SU-DHL-6 (cell line): ENCODE measurements at regions not wholly inside any gene's neighbourhood (a gene's known extent, or its start where the extent isn't known, plus 50 kb on each side); places are given as distances from the start of the nearest gene placed in this dataset.

Experiments used
- H2AFZ ChIP-seq: fragments of 200-600 bp; sonication (generic); 2 replicates; pipeline ENCODE4 v1.6.1; 2014; ENCODE audit warnings: low read depth, mild to moderate bottlenecking, moderate library complexity, mixed read lengths, antibody characterized with exemption, low read length; ENCODE audit not compliant: severe bottlenecking
- H3F3A ChIP-seq: fragments of 200-600 bp; shearing (Covaris generic); 2 replicates; pipeline ENCODE4 v1.6.0; 2016; ENCODE audit warnings: antibody characterized with exemption, mild to moderate bottlenecking; ENCODE audit not compliant: insufficient read depth
- H3K27ac ChIP-seq: fragments of 200-600 bp; sonication (generic); 2 replicates; pipeline ENCODE4 v1.5.1; 2016; ENCODE audit warnings: low read depth, mild to moderate bottlenecking, low read length, moderate library complexity, mixed read lengths
- H3K27me3 ChIP-seq: fragments of 200-600 bp; sonication (generic), shearing (Covaris generic); 2 replicates; pipeline ENCODE4 v1.6.0; 2014; ENCODE audit warnings: mild to moderate bottlenecking, low read length
- H3K36me3 ChIP-seq: fragments of 200-600 bp; sonication (generic); 2 replicates; pipeline ENCODE4 v1.6.1; 2014; ENCODE audit warnings: mild to moderate bottlenecking, low read length, mixed read lengths
- H3K4me2 ChIP-seq: fragments of 300-600, 200-600 bp; shearing (Covaris generic), sonication (generic); 2 replicates; pipeline ENCODE4 v1.6.0; 2014; ENCODE audit warnings: low read length, low read depth, mild to moderate bottlenecking; ENCODE audit not compliant: poor library complexity, severe bottlenecking
- H3K4me3 ChIP-seq: fragments of 200-600 bp; sonication (generic); 2 replicates; pipeline ENCODE4 v1.5.1; 2014; ENCODE audit warnings: antibody characterized with exemption, low read length, mild to moderate bottlenecking, mixed read lengths; ENCODE audit not compliant: insufficient read depth, poor library complexity, severe bottlenecking
- H3K79me2 ChIP-seq: fragments of 200-600 bp; sonication (generic); 2 replicates; pipeline ENCODE4 v1.6.1; 2014; ENCODE audit warnings: mild to moderate bottlenecking, low read length, moderate library complexity; ENCODE audit not compliant: insufficient read depth
- H3K9ac ChIP-seq: fragments of 200-600 bp; sonication (generic); 2 replicates; pipeline ENCODE4 v1.7.0; 2014; ENCODE audit warnings: mild to moderate bottlenecking, low read length
- H3K9me2 ChIP-seq: fragments of 200-600 bp; sonication (generic); replicated peaks from 2 replicates; pipeline ENCODE4 v1.6.1; 2014; ENCODE audit warnings: low read length; ENCODE audit not compliant: insufficient read depth
- H3K9me3 ChIP-seq: fragments of 200-600 bp; sonication (generic); 2 replicates; pipeline ENCODE4 v1.6.1; 2014; ENCODE audit warnings: low read length, mixed read lengths; ENCODE audit not compliant: insufficient read depth
- H4K20me1 ChIP-seq: fragments of 200-600 bp; sonication (generic); 2 replicates; pipeline ENCODE4 v1.6.1; 2014; ENCODE audit warnings: low read depth, mild to moderate bottlenecking, antibody characterized with exemption, low read length, moderate library complexity, mixed read lengths
- EZH2phosphoT487 ChIP-seq: fragments of 200-600 bp; sonication (generic), shearing (Covaris generic); conservative IDR thresholded peaks from 2 replicates; pipeline ENCODE4 v1.6.1; 2018; ENCODE audit warnings: mild to moderate bottlenecking, antibody characterized with exemption, low read length, moderate library complexity, mixed read lengths
- TF ChIP-seq, protein P1 (sequence below): fragments of 200-600 bp; sonication (generic); IDR thresholded peaks from one replicate; pipeline ENCODE4 v1.5.1; 2017; ENCODE audit warnings: antibody characterized with exemption, mild to moderate bottlenecking, low read length, moderate library complexity; ENCODE audit not compliant: insufficient read depth, poor library complexity, severe bottlenecking

DNA sequence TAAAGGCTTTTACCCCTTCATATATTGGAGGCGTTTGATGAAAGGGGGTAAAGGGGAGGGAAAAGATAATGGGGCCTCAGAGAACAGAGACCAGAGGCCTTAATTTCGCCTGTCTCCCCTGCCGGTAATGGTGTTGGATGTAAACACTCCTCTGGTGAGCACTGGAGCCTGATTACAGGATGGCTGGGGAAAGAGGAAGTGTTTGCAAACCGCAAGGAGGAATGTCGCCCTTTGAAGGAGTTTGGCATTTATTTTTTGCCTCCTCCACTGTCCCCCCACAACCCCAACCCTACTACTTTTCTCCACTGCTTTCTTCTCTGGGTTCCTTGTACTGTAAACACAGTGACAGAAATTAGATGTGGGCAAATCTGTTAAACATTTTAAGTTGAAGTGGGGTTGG lies 211.9 kb upstream of the TBX3 start:
- Histone ChIP-seq H3K9me2 (no peaks in the 10 kb centered on the region), H2AFZ (no peak overlapping the region), H3K4me3 (no peak overlapping the region), H4K20me1 (no peaks in the 10 kb centered on the region), H3K9me3 (no peaks in the 10 kb centered on the region), H3K4me2 (no peak overlapping the region), H3K9ac (no peak overlapping the region), H3F3A (no peaks in the 10 kb centered on the region), H3K27ac (no peak overlapping the region), H3K36me3 (no peaks in the 10 kb centered on the region), H3K27me3 (no peaks in the 10 kb centered on the region), H3K79me2 (no peaks in the 10 kb centered on the region)
- TF ChIP-seq, protein P1, sequence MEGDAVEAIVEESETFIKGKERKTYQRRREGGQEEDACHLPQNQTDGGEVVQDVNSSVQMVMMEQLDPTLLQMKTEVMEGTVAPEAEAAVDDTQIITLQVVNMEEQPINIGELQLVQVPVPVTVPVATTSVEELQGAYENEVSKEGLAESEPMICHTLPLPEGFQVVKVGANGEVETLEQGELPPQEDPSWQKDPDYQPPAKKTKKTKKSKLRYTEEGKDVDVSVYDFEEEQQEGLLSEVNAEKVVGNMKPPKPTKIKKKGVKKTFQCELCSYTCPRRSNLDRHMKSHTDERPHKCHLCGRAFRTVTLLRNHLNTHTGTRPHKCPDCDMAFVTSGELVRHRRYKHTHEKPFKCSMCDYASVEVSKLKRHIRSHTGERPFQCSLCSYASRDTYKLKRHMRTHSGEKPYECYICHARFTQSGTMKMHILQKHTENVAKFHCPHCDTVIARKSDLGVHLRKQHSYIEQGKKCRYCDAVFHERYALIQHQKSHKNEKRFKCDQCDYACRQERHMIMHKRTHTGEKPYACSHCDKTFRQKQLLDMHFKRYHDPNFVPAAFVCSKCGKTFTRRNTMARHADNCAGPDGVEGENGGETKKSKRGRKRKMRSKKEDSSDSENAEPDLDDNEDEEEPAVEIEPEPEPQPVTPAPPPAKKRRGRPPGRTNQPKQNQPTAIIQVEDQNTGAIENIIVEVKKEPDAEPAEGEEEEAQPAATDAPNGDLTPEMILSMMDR: no peak
- no peak for TF ChIP-seq EZH2phosphoT487

DNA sequence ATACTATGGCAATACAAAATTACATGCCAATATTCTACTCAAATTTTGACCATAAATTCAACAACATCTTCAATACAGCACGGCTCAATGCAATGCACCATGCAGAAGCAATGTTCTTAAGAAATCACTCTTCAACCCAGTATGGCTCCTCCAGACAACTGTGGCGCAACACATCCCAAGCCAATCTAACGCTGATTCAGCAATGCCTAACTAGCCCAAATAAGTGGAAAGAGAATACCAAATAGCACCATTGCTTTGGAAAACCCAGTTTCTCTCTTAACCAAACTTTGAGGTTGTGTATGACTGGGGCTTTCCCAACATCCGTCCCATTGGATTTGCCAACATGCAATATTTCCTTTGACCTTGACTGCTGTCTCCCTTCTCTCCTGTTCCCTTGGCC lies 211.1 kb upstream of the TBX3 start:
- H2AFZ ChIP-seq: no peak overlapping the region
- no peak overlapping the region for H3K27ac ChIP-seq
- no peaks in the 10 kb centered on the region for H4K20me1 ChIP-seq
- H3K36me3 ChIP-seq: no peaks in the 10 kb centered on the region
- no peaks in the 10 kb centered on the region for H3K9me3 ChIP-seq
- H3K79me2 ChIP-seq: no peaks in the 10 kb centered on the region
- TF ChIP-seq, protein P1: no peak
- no peak for TF ChIP-seq EZH2phosphoT487
- H3K4me2 ChIP-seq: no peak overlapping the region
- no peaks in the 10 kb centered on the region for H3K9me2 ChIP-seq
- H3K4me3 ChIP-seq: no peak overlapping the region
- no peaks in the 10 kb centered on the region for H3K27me3 ChIP-seq
- no peaks in the 10 kb centered on the region for H3F3A ChIP-seq
- H3K9ac ChIP-seq: no peak overlapping the region

DNA sequence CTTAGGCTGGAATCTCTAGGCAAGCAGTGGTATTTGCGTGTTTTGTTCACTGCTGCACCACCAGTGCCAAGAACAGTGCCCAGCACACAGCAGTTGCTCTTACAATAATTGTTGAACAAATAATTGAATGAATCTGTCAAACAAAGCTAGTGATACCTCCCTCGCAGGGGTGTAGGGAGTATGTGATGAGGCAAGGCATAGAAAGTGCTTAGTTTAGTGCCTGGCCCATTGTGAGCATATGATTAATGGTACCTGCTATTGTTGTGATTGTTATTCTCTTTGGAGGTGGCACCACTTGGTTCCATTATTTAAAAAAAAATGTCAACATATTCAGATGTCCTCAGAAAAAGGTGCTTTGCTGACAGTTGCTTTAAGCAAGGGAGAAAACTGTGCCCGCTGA lies 210.1 kb upstream of the TBX3 start:
- no peaks in the 10 kb centered on the region for H3K79me2 ChIP-seq
- TF ChIP-seq, protein P1: no peak
- no peak for TF ChIP-seq EZH2phosphoT487
- no peak overlapping the region for H3K4me3 ChIP-seq

More for the DNA sequence above, 210.1 kb upstream of the TBX3 start:
- H3K9me3 ChIP-seq: no peaks in the 10 kb centered on the region
- H3K9ac ChIP-seq: no peak overlapping the region
- no peak overlapping the region for H2AFZ ChIP-seq
- no peaks in the 10 kb centered on the region for H3F3A ChIP-seq
- H3K4me2 ChIP-seq: no peak overlapping the region
- no peaks in the 10 kb centered on the region for H3K27me3 ChIP-seq
- H3K36me3 ChIP-seq: no peaks in the 10 kb centered on the region
- no peaks in the 10 kb centered on the region for H4K20me1 ChIP-seq
- no peaks in the 10 kb centered on the region for H3K9me2 ChIP-seq
- no peak overlapping the region for H3K27ac ChIP-seq
